PFSK-1 (cell line): ENCODE measurements at regions not wholly inside any gene's neighbourhood (a gene's known extent, or its start where the extent isn't known, plus 50 kb on each side); places are given as distances from the start of the nearest gene placed in this dataset.

Experiments used
- POLR2AphosphoS5 ChIP-seq: IDR thresholded peaks from 2 replicates; pipeline ENCODE4 v1.6.1; 2012; ENCODE audit warnings: low read depth, mild to moderate bottlenecking, control low read depth, low read length, moderate library complexity
- TF ChIP-seq, protein P1 (sequence below), 2 experiments: IDR thresholded peaks; 2 replicates each; pipeline versions ENCODE4 v1.6.1 to v1.8.0; 2011 to 2012; ENCODE audit warnings: low read depth in 2 of 2, low read length in 2 of 2, control low read depth in 1 of 2, inconsistent platforms in 1 of 2, mild to moderate bottlenecking in 1 of 2, moderate library complexity in 1 of 2; ENCODE audit not compliant: insufficient read depth in 1 of 2

- no peak for TF ChIP-seq POLR2AphosphoS5
- TF ChIP-seq, protein P1, sequence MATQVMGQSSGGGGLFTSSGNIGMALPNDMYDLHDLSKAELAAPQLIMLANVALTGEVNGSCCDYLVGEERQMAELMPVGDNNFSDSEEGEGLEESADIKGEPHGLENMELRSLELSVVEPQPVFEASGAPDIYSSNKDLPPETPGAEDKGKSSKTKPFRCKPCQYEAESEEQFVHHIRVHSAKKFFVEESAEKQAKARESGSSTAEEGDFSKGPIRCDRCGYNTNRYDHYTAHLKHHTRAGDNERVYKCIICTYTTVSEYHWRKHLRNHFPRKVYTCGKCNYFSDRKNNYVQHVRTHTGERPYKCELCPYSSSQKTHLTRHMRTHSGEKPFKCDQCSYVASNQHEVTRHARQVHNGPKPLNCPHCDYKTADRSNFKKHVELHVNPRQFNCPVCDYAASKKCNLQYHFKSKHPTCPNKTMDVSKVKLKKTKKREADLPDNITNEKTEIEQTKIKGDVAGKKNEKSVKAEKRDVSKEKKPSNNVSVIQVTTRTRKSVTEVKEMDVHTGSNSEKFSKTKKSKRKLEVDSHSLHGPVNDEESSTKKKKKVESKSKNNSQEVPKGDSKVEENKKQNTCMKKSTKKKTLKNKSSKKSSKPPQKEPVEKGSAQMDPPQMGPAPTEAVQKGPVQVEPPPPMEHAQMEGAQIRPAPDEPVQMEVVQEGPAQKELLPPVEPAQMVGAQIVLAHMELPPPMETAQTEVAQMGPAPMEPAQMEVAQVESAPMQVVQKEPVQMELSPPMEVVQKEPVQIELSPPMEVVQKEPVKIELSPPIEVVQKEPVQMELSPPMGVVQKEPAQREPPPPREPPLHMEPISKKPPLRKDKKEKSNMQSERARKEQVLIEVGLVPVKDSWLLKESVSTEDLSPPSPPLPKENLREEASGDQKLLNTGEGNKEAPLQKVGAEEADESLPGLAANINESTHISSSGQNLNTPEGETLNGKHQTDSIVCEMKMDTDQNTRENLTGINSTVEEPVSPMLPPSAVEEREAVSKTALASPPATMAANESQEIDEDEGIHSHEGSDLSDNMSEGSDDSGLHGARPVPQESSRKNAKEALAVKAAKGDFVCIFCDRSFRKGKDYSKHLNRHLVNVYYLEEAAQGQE (IDR thresholded peaks at IDR 0.05; ENCODE audit: insufficient read depth in 1 of 2, low read depth in 2 of 2, low read length in 2 of 2), result no peak
Measured at GRCh38 chr17:70447588-70447987, 278.3 kb downstream of the KCNJ2 start.
